ENCODE measurements at regions not wholly inside any gene's neighbourhood (a gene's known extent, or its start where the extent isn't known, plus 50 kb on each side); places are given as distances from the start of the nearest gene placed in this dataset.

- no peak for ATAC-seq
These were observed 173.6 kb upstream of the RAB4A start for GRCh38 chr1:229097356-229097755.

- ATAC-seq, result no peak
These were observed 172.6 kb upstream of the RAB4A start for GRCh38 chr1:229098361-229098760.

DNA sequence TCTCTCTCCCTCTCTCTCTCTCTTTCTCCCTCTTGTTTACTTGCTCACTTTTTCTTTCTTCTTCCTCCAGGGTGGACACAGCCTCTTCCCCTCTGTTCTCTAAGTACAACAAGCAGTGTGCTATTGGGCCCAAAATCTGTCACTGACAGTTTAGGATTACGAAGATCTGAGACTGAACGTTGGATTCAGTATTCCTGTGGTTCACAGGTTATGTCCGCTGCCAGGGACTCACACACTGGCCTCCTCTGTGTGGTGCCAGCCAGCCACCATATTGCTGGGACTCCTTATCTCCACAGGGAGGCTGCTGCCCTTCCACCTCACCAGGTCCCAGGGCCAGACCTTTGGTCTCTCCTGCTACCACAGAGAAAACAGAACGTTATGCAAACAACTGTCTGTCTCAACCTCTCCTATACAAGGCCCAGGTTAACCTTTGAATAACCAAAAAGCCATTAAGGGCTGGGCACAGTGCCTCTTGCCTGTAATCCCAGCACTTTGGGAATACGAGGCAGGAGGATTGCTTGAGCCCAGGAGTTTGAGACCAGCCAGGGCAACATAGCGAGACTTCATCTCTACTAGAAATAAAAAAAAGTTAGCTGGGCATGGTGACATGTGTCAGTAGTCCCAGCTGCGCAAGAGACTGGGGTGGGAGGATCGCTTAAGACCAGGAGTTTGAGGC is 171.9 kb upstream of the RAB4A start:
- no peak for ATAC-seq

DNA sequence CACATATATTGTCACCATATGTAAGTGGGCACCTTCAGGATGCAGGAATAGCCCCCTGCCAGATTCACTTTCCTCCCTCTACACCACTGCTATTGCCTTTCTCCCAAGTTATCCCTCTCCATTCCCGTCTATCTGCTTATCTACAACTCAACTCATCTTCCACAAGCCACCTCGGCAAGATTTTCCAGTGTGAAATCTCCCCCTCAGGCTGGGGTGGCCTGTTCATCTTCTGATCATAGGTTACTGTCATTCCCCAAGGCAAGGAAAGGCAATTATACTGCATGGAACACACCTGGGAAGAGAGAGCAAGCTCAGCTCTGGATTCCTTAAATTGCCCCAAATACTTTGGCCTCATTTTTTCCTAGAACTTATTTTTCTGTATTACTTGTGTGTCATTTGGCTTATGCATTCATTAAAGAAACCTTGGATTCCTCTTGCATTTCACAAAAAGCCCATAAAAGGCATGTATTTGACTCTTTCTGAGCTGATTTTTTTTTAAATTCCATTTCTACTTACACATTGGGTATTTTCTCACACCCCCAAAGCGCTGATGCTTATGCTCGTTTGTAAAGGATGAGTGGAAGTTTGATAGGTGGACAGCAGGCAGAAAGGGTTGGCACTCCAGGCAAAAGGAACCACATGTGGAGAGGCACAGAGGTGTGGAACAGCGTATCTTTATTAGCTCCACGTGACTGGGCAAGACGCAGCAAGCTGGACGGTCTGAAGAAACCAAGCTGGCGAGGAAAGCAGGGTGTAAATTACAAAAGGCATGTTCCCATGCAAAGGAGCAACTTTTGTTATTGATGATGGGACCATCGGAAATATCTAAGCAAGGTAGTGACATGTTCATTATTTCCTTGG is 169.7 kb upstream of the RAB4A start:
- no peak for ATAC-seq

DNA sequence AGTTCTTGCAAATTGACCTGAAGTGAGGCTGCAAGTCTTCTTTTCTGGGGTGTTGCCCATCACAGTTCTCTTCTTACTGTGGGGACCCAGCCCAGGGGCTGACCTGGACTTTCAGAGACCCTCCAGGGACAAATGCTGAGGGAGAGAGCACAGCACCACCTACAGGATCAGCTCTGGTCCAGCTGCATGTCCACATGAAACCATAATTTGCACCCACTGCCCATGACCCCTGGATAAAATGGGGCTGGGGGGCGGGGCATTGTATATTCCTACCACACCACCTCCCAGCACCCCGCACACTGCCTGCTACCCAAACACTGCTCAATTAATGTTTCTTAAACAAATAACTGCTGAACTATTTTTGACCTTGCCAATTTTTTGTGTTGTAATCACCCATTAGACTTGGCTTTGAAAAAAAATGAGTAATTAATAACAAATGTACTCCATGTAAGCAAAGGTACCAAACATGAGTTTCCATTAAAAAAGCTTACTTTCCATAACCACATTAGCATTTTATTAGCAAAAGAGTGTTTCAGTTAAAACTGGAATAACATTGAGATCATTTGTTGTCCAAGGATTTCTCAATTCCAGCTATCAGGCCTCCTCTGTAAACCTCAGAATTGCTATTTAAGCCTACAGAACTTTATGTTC is 168.0 kb upstream of the RAB4A start:
- ATAC-seq, result no peak

DNA sequence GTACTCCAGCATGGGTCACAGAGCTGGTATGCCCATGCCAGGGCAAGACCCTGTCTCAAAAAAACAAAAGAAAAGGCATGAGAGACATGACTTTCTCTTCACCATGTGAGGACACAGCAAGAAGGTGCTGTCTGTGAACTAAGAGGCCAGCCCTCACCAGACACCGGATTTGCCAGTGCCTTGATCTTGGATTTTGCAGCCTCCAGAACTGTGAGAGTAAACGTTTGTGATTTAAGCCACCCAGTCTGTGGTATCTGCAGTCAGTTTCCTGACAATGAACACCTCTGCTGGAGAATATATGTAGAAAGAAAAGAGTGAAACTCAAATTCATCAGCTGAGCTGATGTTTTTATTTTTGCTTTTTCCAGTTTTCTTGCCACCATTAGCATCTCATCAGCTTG is 166.3 kb upstream of the RAB4A start:
- no peak for ATAC-seq

DNA sequence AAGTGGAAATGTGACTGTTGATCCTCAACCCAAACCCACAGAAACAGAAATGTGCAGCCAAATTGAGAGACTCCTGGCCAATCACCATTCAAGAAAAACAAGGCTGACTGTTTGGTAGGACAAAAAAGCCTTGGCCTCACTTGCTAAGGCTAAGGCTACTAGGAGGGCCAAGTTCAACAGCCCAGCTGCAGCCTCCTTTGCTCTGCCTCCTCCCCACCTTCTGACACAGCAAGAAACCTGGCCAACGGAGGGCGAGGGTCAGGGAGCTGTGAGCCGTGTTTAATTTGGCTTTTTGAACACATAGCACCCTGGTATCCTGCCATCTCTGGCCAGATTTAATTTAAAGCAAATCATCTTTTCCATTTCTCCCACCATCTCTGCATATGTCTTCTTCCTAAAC is 165.8 kb upstream of the RAB4A start:
- no peak for ATAC-seq

DNA sequence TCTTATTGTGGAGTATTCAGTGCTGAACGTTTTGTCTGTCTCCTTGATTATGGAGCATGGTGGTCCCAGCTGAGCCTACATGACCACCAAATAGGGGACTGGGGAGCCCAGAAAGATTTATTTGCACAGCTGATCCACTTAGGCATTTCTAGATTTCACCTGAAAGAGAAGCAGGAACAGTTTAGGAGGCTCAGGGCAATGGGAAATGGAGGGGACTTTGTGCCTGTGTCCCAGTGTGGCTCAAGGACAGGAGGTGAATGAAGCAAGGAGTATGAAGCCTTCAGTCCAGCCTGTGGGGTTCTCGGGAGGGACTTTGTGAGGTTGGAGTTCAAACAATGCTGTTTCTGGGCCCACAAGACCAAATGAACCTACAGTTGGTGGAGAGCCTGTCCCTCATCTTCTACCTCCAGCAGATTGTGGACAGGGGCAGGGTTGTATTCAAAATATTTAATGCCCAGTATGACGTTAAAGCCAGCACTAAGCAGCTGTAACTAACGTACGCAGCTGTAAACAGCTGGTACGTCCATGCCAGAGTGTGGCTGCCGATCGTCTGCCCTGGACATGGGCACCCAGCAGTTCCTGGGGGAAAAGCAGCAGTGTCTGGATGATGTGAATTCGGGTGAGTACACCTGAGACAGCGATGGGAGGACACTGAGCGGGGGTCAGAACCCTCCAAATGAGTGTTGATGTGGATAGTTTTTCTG is 164.9 kb upstream of the RAB4A start:
- ATAC-seq, result no peak

GRCh38 chr1:229106526-229107125 is 164.3 kb upstream of the RAB4A start:
- no peak for ATAC-seq

DNA sequence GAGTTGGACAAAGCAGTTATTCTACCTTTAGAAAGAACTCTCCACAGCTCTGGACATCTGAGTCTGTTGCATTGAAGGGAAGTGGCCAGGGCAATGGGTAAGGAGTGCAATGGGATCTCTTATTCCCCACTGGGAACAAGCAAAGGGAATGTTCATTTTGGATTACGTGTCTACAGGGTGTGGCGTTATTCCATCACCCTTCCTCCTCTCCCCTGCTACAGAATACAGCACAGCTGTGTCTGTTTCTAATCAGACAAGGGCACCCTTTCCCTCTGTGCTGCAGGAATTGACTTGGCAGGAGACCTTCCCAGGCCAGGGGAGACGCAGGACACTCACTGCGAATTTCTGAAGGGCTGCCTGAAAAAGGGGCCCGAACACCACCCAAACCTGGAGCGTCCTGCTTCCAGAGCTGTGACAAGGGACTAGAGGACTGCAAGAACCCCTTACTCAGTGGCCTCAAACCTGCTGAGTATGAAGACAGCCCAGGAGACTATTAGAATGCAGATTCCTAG is 163.6 kb upstream of the RAB4A start:
- ATAC-seq, result no peak

- no peak for ATAC-seq
These were observed 162.9 kb upstream of the RAB4A start for GRCh38 chr1:229107972-229108371.

DNA sequence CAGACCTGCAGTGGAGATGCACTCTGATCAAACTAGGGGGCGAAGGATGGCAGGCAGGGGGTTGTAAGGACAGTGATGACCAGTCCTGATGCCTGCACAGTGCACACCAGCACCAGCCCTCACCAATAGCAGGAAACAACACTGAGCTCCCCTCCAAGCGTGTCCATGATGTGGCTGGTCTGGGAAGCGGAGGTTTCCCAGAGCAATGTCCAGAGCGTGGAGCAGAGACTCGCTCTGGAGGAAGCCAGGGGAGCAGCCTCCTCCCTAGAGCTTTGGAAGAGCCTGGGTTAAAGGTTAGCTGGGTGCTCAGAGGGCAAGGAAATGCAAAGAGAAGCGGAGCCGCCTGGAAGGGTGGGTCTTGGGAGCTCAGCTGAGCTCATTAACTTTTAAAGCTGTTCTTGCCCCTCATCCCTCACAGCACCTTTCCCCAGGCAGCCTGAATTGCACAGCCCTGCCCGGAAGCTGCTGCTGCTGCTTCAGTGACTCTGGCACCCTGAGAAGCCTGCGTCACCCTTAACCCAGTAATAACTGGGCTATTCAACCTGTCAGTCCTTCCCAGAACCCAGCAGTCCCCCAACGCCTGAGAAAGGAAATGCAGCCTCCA is 162.2 kb upstream of the RAB4A start:
- no peak for ATAC-seq

- ATAC-seq, result no peak
These were observed 161.6 kb upstream of the RAB4A start for GRCh38 chr1:229109320-229109761.

GRCh38 chr1:229110986-229111385 is 159.9 kb upstream of the RAB4A start:
- ATAC-seq, result no peak

- no peak for ATAC-seq
These were observed 159.1 kb upstream of the RAB4A start for GRCh38 chr1:229111703-229112319.

GRCh38 chr1:229112832-229113548 is 157.9 kb upstream of the RAB4A start:
- ATAC-seq, result no peak

GRCh38 chr1:229114315-229114714 is 156.6 kb upstream of the RAB4A start:
- ATAC-seq, result no peak

- no peak for ATAC-seq
These were observed 156.0 kb upstream of the RAB4A start for GRCh38 chr1:229114850-229115365.

- no peak for ATAC-seq
These were observed 154.8 kb upstream of the RAB4A start for GRCh38 chr1:229116114-229116513.

DNA sequence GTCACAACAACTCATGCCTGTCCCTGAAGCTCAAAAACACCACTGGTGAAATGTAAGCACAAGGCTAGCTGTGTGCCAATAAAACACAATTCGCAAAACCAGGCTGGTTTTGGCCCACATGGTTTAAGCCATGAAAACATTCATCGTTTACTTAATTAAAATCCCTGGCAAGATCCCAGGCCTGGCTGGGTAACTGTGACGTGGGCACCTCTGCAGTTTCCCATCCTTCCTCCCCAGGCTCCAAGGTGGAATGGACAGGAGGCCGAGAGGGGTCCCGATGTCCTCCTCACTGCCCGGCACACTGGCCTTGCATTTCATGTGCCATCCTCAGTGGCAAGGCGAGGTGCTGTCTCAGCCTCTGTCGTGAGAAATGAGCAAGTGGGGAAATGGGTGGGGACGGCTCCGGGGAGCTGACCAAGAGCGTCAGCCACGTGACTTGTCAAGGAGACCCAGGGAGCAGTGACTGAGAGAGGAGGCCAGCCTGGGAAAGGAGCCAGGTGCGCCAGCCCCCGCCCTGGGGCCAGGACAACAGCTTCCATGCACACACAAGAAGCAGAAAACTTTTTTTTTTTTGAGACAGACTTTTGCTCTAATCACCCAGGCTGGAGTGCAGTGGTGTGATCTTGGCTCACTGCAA is 153.1 kb upstream of the RAB4A start:
- ATAC-seq, result no peak

All from activated CD4-positive, CD25-positive, alpha-beta regulatory T cell treated with anti-CD3 and anti-CD28 coated beads, Interleukin-2, amount 50 U/mL, for 24 hours (primary cell).